ENCODE measurements at regions not wholly inside any gene's neighbourhood (a gene's known extent, or its start where the extent isn't known, plus 50 kb on each side); places are given as distances from the start of the nearest gene placed in this dataset.

GRCh38 chr22:23519442-23520157 lies 60.5 kb downstream of the IGLL1 start:
- no peaks in the 10 kb centered on the region for H3K79me2 ChIP-seq (ENCODE audit: low read length)
- H4K20me1 ChIP-seq (ENCODE audit: insufficient read depth, low read length) = no peaks in the 10 kb centered on the region
- DNase-seq = no peak
- H2AFZ ChIP-seq (ENCODE audit: low read length) = no peak overlapping the region
- H3K36me3 ChIP-seq (replicated peaks; ENCODE audit: insufficient read depth, low read length) = no peaks in the 10 kb centered on the region
- peaks cover 25% of the 10 kb centered on the region for H3K27me3 ChIP-seq (replicated peaks; ENCODE audit: insufficient read depth, low read length)
- no peak overlapping the region for H3K9ac ChIP-seq (ENCODE audit: low read length)
- no peak overlapping the region for H3K4me2 ChIP-seq (ENCODE audit: low read depth, low read length)
- H3K4me3 ChIP-seq (ENCODE audit: low read length) = no peak overlapping the region
- no peaks in the 10 kb centered on the region for H3K9me3 ChIP-seq (replicated peaks; ENCODE audit: insufficient read depth, low read length)
- H3K27ac ChIP-seq (ENCODE audit: low read length) = no peak overlapping the region
- H3K4me1 ChIP-seq (ENCODE audit: low read length) = peaks cover 4% of the 10 kb centered on the region; the same call in 1 of the 2 replicates
- no peaks in the 10 kb centered on the region for H3F3A ChIP-seq (ENCODE audit: insufficient read depth, low read length)
- TF ChIP-seq CTCF (IDR thresholded peaks at IDR 0.05; ENCODE audit: low read length) = no peak
- TF ChIP-seq EZH2phosphoT487 (IDR thresholded peaks at IDR 0.05; ENCODE audit: low read length) = no peak
- no peaks in the 10 kb centered on the region for H3K9me2 ChIP-seq (replicated peaks; ENCODE audit: insufficient read depth, low read length)

GRCh38 chr22:23518376-23519187 lies 61.5 kb downstream of the IGLL1 start:
- H4K20me1 ChIP-seq (ENCODE audit: insufficient read depth, low read length) = no peaks in the 10 kb centered on the region
- no peak overlapping the region for H3K27ac ChIP-seq (ENCODE audit: low read length)
- no peak overlapping the region for H2AFZ ChIP-seq (ENCODE audit: low read length)
- H3K4me3 ChIP-seq (ENCODE audit: low read length) = no peak overlapping the region
- H3K36me3 ChIP-seq (replicated peaks; ENCODE audit: insufficient read depth, low read length) = no peaks in the 10 kb centered on the region
- H3K9me3 ChIP-seq (replicated peaks; ENCODE audit: insufficient read depth, low read length) = no peaks in the 10 kb centered on the region
- peaks cover 20% of the 10 kb centered on the region for H3K27me3 ChIP-seq (replicated peaks; ENCODE audit: insufficient read depth, low read length)
- DNase-seq = no peak
- TF ChIP-seq EZH2phosphoT487 (IDR thresholded peaks at IDR 0.05; ENCODE audit: low read length) (no peak), EZH2 (optimal IDR thresholded peaks at IDR 0.05; ENCODE audit: low read depth, low read length) (no peak), CTCF (IDR thresholded peaks at IDR 0.05; ENCODE audit: low read length) (no peak)
- H3K4me2 ChIP-seq (ENCODE audit: low read depth, low read length) = no peak overlapping the region
- no peaks in the 10 kb centered on the region for H3K9me2 ChIP-seq (replicated peaks; ENCODE audit: insufficient read depth, low read length)
- no peaks in the 10 kb centered on the region for H3K79me2 ChIP-seq (ENCODE audit: low read length)
- no peaks in the 10 kb centered on the region for H3F3A ChIP-seq (ENCODE audit: insufficient read depth, low read length)
- H3K4me1 ChIP-seq (ENCODE audit: low read length) = peaks cover 4% of the 10 kb centered on the region; the same call in 1 of the 2 replicates
- H3K9ac ChIP-seq (ENCODE audit: low read length) = no peak overlapping the region

GRCh38 chr22:23517804-23518375 lies 62.2 kb downstream of the IGLL1 start:
- Histone ChIP-seq H4K20me1 (ENCODE audit: insufficient read depth, low read length) (no peaks in the 10 kb centered on the region), H3K27ac (ENCODE audit: low read length) (no peak overlapping the region), H3K9ac (ENCODE audit: low read length) (no peak overlapping the region), H3K9me2 (replicated peaks; ENCODE audit: insufficient read depth, low read length) (no peaks in the 10 kb centered on the region), H3K4me2 (ENCODE audit: low read depth, low read length) (no peak overlapping the region), H3K36me3 (replicated peaks; ENCODE audit: insufficient read depth, low read length) (no peaks in the 10 kb centered on the region), H3F3A (ENCODE audit: insufficient read depth, low read length) (no peaks in the 10 kb centered on the region), H3K79me2 (ENCODE audit: low read length) (no peaks in the 10 kb centered on the region), H2AFZ (ENCODE audit: low read length) (no peak overlapping the region), H3K9me3 (replicated peaks; ENCODE audit: insufficient read depth, low read length) (no peaks in the 10 kb centered on the region), H3K4me3 (ENCODE audit: low read length) (no peak overlapping the region), H3K4me1 (ENCODE audit: low read length) (peaks cover 4% of the 10 kb centered on the region; the same call in 1 of the 2 replicates), H3K27me3 (replicated peaks; ENCODE audit: insufficient read depth, low read length) (peaks cover 15% of the 10 kb centered on the region)
- TF ChIP-seq EZH2phosphoT487 (IDR thresholded peaks at IDR 0.05; ENCODE audit: low read length) = no peak
- no peak for TF ChIP-seq EZH2 (optimal IDR thresholded peaks at IDR 0.05; ENCODE audit: low read depth, low read length)
- TF ChIP-seq CTCF (IDR thresholded peaks at IDR 0.05; ENCODE audit: low read length) = no peak
- no peak for DNase-seq
